ENCODE measurements at regions not wholly inside any gene's neighbourhood (a gene's known extent, or its start where the extent isn't known, plus 50 kb on each side); places are given as distances from the start of the nearest gene placed in this dataset.

DNA sequence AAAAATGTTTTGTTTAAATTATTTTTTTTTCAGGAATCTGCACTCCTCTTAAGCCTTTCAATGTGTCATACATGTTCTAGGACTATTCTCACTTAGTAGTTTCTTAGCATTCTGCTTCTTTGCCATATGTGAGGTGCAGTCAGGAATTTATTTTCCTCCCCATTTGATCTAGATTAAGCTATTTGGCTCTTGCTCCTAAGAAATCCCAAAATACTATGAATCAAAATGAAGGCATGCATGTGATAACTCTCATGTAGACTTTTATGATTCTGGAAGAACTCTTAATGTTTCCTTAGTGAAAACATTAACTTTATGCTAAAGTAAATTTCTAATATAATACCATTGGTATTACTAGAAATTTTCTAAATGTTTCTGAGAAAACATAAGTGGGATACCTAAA lies 664.5 kb downstream of the RAPGEF2 start:
- no peaks in the 10 kb centered on the region for H3K4me1 ChIP-seq (ENCODE audit: control insufficient read depth in 5 of 5, insufficient read depth in 5 of 5, low read length in 5 of 5)
- DNase-seq: no peak
- no peak overlapping the region for H3K9ac ChIP-seq (ENCODE audit: insufficient read depth in 1 of 2, low read length in 2 of 2)
- no peaks in the 10 kb centered on the region for H3K36me3 ChIP-seq (ENCODE audit: control insufficient read depth in 4 of 4, insufficient read depth in 4 of 4, low read length in 4 of 4)
- no peak for ATAC-seq (ENCODE audit: insufficient read depth, low FRiP score)
- TF ChIP-seq, protein P1, sequence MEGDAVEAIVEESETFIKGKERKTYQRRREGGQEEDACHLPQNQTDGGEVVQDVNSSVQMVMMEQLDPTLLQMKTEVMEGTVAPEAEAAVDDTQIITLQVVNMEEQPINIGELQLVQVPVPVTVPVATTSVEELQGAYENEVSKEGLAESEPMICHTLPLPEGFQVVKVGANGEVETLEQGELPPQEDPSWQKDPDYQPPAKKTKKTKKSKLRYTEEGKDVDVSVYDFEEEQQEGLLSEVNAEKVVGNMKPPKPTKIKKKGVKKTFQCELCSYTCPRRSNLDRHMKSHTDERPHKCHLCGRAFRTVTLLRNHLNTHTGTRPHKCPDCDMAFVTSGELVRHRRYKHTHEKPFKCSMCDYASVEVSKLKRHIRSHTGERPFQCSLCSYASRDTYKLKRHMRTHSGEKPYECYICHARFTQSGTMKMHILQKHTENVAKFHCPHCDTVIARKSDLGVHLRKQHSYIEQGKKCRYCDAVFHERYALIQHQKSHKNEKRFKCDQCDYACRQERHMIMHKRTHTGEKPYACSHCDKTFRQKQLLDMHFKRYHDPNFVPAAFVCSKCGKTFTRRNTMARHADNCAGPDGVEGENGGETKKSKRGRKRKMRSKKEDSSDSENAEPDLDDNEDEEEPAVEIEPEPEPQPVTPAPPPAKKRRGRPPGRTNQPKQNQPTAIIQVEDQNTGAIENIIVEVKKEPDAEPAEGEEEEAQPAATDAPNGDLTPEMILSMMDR (IDR thresholded peaks at IDR 0.05; ENCODE audit: control extremely low read depth, extremely low read depth): no peak
- no peak overlapping the region for H3K4me3 ChIP-seq
- H3K9me3 ChIP-seq (ENCODE audit: control insufficient read depth in 4 of 4, insufficient read depth in 3 of 4, low read length in 3 of 4): no peaks in the 10 kb centered on the region
- H3K27ac ChIP-seq (ENCODE audit: low read depth in 1 of 2, low read length in 1 of 2): no peak overlapping the region
- no peaks in the 10 kb centered on the region for H3K27me3 ChIP-seq (ENCODE audit: control insufficient read depth in 3 of 3, insufficient read depth in 3 of 3, low read length in 2 of 3)

DNA sequence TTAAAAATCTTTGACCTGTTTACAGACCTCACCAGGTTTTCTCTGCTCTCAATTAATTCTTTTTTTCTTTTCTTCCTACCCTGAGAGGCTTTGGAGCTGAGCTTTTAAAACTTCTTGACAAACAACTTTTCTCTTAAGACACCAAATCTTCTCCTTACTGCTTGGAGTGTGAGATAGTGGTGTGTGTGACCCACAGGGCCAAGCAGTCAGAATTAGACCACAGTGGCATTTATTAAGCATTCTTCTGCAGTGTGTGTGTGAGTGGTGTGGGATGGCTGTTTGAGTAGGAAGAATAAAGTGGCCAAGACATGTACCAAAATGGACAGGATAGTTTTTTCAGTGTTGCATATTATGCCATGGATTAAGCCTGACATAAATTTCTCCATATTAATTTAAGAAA lies 665.1 kb downstream of the RAPGEF2 start:
- DNase-seq: no peak
- H3K27me3 ChIP-seq (ENCODE audit: control insufficient read depth in 3 of 3, insufficient read depth in 3 of 3, low read length in 2 of 3): no peaks in the 10 kb centered on the region
- no peaks in the 10 kb centered on the region for H3K9me3 ChIP-seq (ENCODE audit: control insufficient read depth in 4 of 4, insufficient read depth in 3 of 4, low read length in 3 of 4)
- no peak overlapping the region for H3K27ac ChIP-seq (ENCODE audit: low read depth in 1 of 2, low read length in 1 of 2)
- no peaks in the 10 kb centered on the region for H3K4me1 ChIP-seq (ENCODE audit: control insufficient read depth in 5 of 5, insufficient read depth in 5 of 5, low read length in 5 of 5)
- ATAC-seq (ENCODE audit: insufficient read depth, low FRiP score): no peak
- TF ChIP-seq, protein P1 (IDR thresholded peaks at IDR 0.05; ENCODE audit: control extremely low read depth, extremely low read depth): no peak
- H3K9ac ChIP-seq (ENCODE audit: insufficient read depth in 1 of 2, low read length in 2 of 2): no peak overlapping the region
- H3K36me3 ChIP-seq (ENCODE audit: control insufficient read depth in 4 of 4, insufficient read depth in 4 of 4, low read length in 4 of 4): no peaks in the 10 kb centered on the region
- H3K4me3 ChIP-seq: no peak overlapping the region

- Histone ChIP-seq H3K9ac (ENCODE audit: insufficient read depth in 1 of 2, low read length in 2 of 2) (no peak overlapping the region), H3K27ac (ENCODE audit: low read depth in 1 of 2, low read length in 1 of 2) (no peak overlapping the region), H3K9me3 (ENCODE audit: control insufficient read depth in 4 of 4, insufficient read depth in 3 of 4, low read length in 3 of 4) (no peaks in the 10 kb centered on the region), H3K27me3 (ENCODE audit: control insufficient read depth in 3 of 3, insufficient read depth in 3 of 3, low read length in 2 of 3) (no peaks in the 10 kb centered on the region), H3K4me3 (no peak overlapping the region), H3K4me1 (ENCODE audit: control insufficient read depth in 5 of 5, insufficient read depth in 5 of 5, low read length in 5 of 5) (no peaks in the 10 kb centered on the region), H3K36me3 (ENCODE audit: control insufficient read depth in 4 of 4, insufficient read depth in 4 of 4, low read length in 4 of 4) (no peaks in the 10 kb centered on the region)
- 49 to 50% methylated on average over 1 of the region's 1 CpG for WGBS, 2 donors
- DNase-seq: no peak
- TF ChIP-seq, protein P1 (IDR thresholded peaks at IDR 0.05; ENCODE audit: control extremely low read depth, extremely low read depth): no peak
- no peak for ATAC-seq (ENCODE audit: insufficient read depth, low FRiP score)
Measured at GRCh38 chr4:159770401-159770800, 667.5 kb downstream of the RAPGEF2 start.

GRCh38 chr4:159770969-159771368 lies 668.1 kb downstream of the RAPGEF2 start:
- DNase-seq: no peak

More at GRCh38 chr4:159770969-159771368, 668.1 kb downstream of the RAPGEF2 start:
- no peak overlapping the region for H3K9ac ChIP-seq (ENCODE audit: insufficient read depth in 1 of 2, low read length in 2 of 2)
- no peaks in the 10 kb centered on the region for H3K4me1 ChIP-seq (ENCODE audit: control insufficient read depth in 5 of 5, insufficient read depth in 5 of 5, low read length in 5 of 5)
- H3K27me3 ChIP-seq (ENCODE audit: control insufficient read depth in 3 of 3, insufficient read depth in 3 of 3, low read length in 2 of 3): no peaks in the 10 kb centered on the region
- H3K9me3 ChIP-seq (ENCODE audit: control insufficient read depth in 4 of 4, insufficient read depth in 3 of 4, low read length in 3 of 4): no peaks in the 10 kb centered on the region
- 50 to 60% methylated on average over 3 of the region's 3 CpGs for WGBS, 2 donors
- no peaks in the 10 kb centered on the region for H3K36me3 ChIP-seq (ENCODE audit: control insufficient read depth in 4 of 4, insufficient read depth in 4 of 4, low read length in 4 of 4)
- no peak overlapping the region for H3K4me3 ChIP-seq
- TF ChIP-seq, protein P1 (IDR thresholded peaks at IDR 0.05; ENCODE audit: control extremely low read depth, extremely low read depth): no peak
- H3K27ac ChIP-seq (ENCODE audit: low read depth in 1 of 2, low read length in 1 of 2): no peak overlapping the region
- no peak for ATAC-seq (ENCODE audit: insufficient read depth, low FRiP score)

All from lung (tissue), 11 donors.